Fibroblast of lung (primary cell): ENCODE measurements at regions not wholly inside any gene's neighbourhood (a gene's known extent, or its start where the extent isn't known, plus 50 kb on each side); places are given as distances from the start of the nearest gene placed in this dataset.

Experiments used
- CTCF ChIP-seq, 2 donors: IDR thresholded peaks in 1 of 2; conservative IDR thresholded peaks in 1 of 2; 1 replicate in 1 of 2; 2 replicates in 1 of 2; pipeline ENCODE4 v1.5.1; 2011 to 2012; ENCODE audit warnings: low read length in 2 of 2, control low read depth in 1 of 2, inconsistent platforms in 1 of 2, low read depth in 1 of 2, mild to moderate bottlenecking in 1 of 2
- EZH2 ChIP-seq: IDR thresholded peaks from 2 replicates; pipeline ENCODE4 v1.5.1; 2012; ENCODE audit warnings: low read length, control low read depth, mild to moderate bottlenecking; ENCODE audit errors: missing control alignments

GRCh38 chr6:21665110-21665391, 71.5 kb downstream of the SOX4 start:
- TF ChIP-seq CTCF (conservative IDR thresholded peaks at IDR 0.05 in 1 of 2, IDR thresholded peaks at IDR 0.05 in 1 of 2; ENCODE audit: low read depth in 1 of 2, low read length in 2 of 2) (no peak), EZH2 (no peak)
